Immature natural killer cell (primary cell): ENCODE measurements at regions not wholly inside any gene's neighbourhood (a gene's known extent, or its start where the extent isn't known, plus 50 kb on each side); places are given as distances from the start of the nearest gene placed in this dataset.
"Not testable (repeated sequence)": the region's sequence is repeated elsewhere in the genome, so short reads cannot be mapped to it uniquely, and the experiment has no call there.

ENCODE experiments used
- DNase-seq, 3 donors: peaks; one replicate each; pipeline ENCODE4 v3.0.0; 2022; ENCODE audit warnings: mixed read lengths in 1 of 3
- H3K27ac Mint-ChIP-seq, 6 donors: one replicate each; pipeline ENCODE4 v1.8.0; 2020; ENCODE audit warnings: mixed read lengths in 6 of 6, mild to moderate bottlenecking in 5 of 6, inconsistent platforms in 4 of 6, moderate library complexity in 3 of 6
- H3K27me3 Mint-ChIP-seq, 3 donors: one replicate each; pipeline ENCODE4 v1.8.0; 2020 to 2021; ENCODE audit warnings: low read depth in 3 of 3, mild to moderate bottlenecking in 3 of 3, mixed read lengths in 3 of 3, moderate library complexity in 3 of 3, inconsistent platforms in 1 of 3
- H3K36me3 Mint-ChIP-seq, 3 donors: one replicate each; pipeline ENCODE4 v1.8.0; 2020; ENCODE audit warnings: mixed read lengths in 3 of 3, inconsistent platforms in 2 of 3, mild to moderate bottlenecking in 2 of 3
- H3K4me1 Mint-ChIP-seq, 2 donors: one replicate each; pipeline ENCODE4 v1.8.0; 2020; ENCODE audit warnings: inconsistent platforms in 2 of 2, mild to moderate bottlenecking in 2 of 2, mixed read lengths in 2 of 2, moderate library complexity in 1 of 2
- H3K4me3 Mint-ChIP-seq, 5 donors: one replicate each; pipeline ENCODE4 v1.8.0; 2020; ENCODE audit warnings: mild to moderate bottlenecking in 5 of 5, mixed read lengths in 5 of 5, inconsistent platforms in 3 of 5, moderate library complexity in 3 of 5
- H3K9me3 Mint-ChIP-seq, 6 donors: one replicate each; pipeline ENCODE4 v1.8.0; 2020; ENCODE audit warnings: mild to moderate bottlenecking in 6 of 6, mixed read lengths in 6 of 6, inconsistent platforms in 4 of 6, moderate library complexity in 3 of 6

DNA sequence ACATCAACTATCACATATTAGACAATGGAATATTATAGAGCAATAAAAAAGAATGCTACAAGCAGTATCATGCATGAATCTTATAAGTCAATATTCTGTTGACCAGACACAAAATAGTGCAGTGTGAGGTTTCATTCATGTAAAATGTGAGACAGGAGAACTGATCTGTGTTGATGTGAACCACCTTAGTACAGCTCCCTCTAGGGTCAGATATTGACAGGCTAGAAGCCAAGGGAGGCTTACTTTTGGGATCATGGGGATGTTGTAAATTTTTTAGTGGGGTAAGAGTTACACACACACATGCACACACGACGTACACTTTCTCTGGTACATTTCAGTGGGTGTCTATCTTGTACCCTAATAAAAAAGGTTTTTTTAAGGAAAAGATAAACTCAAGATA is 231.6 kb upstream of the FOXK1 start:
- Mint-ChIP-seq H3K4me1 (no peaks in the 10 kb centered on the region), H3K36me3 (no peaks in the 10 kb centered on the region), H3K27ac (no peak overlapping the region), H3K27me3 (peaks cover 2 to 3% (median 3%) of the 10 kb centered on the region in 3 donors), H3K9me3 (peaks cover 0 to 2% (median 0%) of the 10 kb centered on the region in 6 donors), H3K4me3 (no peak overlapping the region)
- no peak for DNase-seq

DNA sequence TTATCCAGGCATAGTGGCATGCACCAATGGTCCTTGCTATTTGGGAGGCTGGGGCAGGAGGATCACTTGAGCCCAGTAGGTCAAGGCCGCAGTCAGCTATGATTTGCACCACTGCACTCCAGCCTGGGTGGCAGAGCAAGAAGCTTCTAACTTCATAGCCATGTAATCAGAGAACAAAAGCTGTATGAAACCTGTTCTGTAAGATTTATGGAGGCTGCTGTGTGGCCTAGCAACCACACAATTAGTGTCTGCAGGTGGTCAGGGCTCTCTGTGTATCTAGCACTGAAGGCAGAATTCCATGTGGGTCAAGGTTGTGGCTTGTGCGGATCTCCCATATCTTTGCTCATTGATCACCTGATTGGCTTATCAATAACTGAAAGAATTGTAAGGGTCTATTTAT is 221.5 kb upstream of the FOXK1 start:
- Mint-ChIP-seq H3K4me3 (no peak overlapping the region), H3K27me3 (peaks cover 0 to 6% (median 4%) of the 10 kb centered on the region in 3 donors), H3K4me1 (no peaks in the 10 kb centered on the region), H3K36me3 (no peaks in the 10 kb centered on the region), H3K27ac (no peak overlapping the region), H3K9me3 (no peaks in the 10 kb centered on the region)
- no peak for DNase-seq

DNA sequence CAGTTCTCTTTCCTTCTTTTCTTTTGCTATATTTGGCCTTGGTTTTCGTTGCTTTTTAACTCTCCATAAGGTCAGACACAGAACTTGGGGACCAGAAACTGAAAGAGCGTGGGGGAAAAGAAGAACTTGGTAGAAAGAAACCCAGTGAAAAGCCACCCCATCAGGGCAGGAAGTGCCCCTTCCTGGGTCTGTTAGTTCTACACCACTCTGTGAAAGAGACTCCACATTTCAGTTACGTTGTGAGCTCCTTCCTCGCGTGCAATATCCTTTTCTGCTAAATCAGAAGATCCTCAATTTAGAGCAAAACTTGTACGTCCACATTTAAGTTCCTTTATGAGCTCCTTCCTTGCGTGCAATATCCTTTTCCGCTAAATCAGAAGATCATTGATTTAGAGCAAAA is 220.6 kb upstream of the FOXK1 start:
- no peaks in the 10 kb centered on the region for H3K36me3 Mint-ChIP-seq
- no peaks in the 10 kb centered on the region for H3K4me1 Mint-ChIP-seq
- no peak for DNase-seq
- peaks cover 0 to 7% (median 6%) of the 10 kb centered on the region in 3 donors for H3K27me3 Mint-ChIP-seq
- H3K9me3 Mint-ChIP-seq: no peaks in the 10 kb centered on the region
- H3K4me3 Mint-ChIP-seq: no peak overlapping the region
- no peak overlapping the region for H3K27ac Mint-ChIP-seq

DNA sequence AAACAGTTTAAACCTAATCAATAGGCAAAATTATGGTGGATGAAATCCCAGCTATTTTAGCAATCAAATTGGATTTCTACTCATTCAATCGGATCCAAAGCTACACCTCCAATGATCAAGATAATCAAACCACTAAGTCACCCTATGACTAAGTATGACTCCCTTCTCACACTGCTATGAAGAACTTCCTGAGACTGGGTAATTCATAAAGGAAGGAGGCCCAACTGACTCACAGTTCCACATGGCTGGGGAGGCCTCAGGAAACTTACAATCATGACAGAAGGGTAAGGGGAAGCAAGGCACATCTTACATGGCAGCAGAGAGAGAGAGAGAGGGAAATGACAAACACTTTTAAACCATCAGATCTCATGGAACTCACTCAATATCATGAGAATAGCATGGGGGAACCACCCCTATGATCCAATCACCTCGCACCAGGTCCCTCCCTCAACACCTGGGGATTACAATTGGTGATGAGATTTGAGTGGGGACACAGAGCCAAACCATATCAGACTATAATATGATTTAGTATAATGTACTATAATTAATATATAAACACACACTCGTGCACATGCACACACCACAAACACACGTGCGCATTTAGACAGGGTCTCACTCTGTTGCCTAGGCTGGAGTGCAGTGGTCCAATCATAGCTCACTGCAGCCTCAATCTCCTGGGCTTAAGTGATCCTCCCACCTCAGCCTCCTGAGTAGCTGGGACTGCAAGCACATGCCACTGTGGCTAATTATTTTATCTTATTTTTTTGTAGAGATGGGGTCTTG is 213.6 kb upstream of the FOXK1 start:
- H3K4me3 Mint-ChIP-seq: no peak overlapping the region
- DNase-seq: no peak
- no peaks in the 10 kb centered on the region for H3K4me1 Mint-ChIP-seq
- H3K27me3 Mint-ChIP-seq: peaks cover 0 to 8% (median 8%) of the 10 kb centered on the region in 3 donors
- H3K36me3 Mint-ChIP-seq: no peaks in the 10 kb centered on the region
- no peak overlapping the region for H3K27ac Mint-ChIP-seq
- H3K9me3 Mint-ChIP-seq: no peaks in the 10 kb centered on the region

DNA sequence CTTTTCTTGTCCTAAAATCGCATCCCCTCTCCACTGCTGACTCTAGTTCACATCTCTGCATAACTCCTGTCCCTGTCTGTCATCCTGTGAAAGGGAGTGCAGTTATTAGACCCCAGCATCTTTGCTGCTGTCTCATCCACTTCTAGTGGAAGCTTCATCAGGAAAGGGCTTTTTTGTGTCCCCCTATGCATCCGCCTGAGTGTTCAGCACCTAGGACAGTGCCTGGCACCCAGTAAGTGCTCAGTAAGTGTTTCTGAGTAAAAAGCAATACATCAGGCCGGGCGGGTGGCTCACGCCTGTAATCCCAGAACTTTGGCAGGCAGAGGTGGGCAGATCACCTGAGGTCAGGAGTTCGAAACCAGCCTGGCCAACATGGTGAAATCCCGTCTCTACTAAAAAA is 211.8 kb upstream of the FOXK1 start:
- no peaks in the 10 kb centered on the region for H3K4me1 Mint-ChIP-seq
- no peaks in the 10 kb centered on the region for H3K9me3 Mint-ChIP-seq
- peaks cover 0 to 8% (median 5%) of the 10 kb centered on the region in 3 donors for H3K27me3 Mint-ChIP-seq
- H3K36me3 Mint-ChIP-seq: no peaks in the 10 kb centered on the region
- DNase-seq: no peak
- no peak overlapping the region for H3K4me3 Mint-ChIP-seq
- no peak overlapping the region for H3K27ac Mint-ChIP-seq

DNA sequence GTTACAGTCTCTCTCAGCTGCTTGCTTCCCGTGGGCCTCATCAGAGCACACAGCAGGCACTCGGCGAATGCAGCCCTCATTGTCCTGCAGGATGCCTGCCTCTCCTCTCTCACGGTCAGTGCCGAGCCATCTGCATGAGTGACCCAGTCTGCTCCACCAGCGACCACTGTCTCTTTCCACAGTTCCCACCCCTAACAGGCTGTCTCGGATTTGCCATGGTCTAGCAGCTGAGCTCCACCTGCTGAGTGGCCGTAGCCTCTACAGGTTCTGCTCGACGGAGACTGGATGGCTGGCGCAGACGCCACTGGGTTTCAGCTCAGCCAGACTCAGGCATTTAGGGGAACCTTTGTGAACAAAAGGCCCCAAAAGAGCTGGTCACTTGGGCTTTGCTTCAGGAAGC is 209.4 kb upstream of the FOXK1 start:
- no peak for DNase-seq
- Mint-ChIP-seq H3K4me3 (no peak overlapping the region), H3K27ac (no peak overlapping the region), H3K36me3 (no peaks in the 10 kb centered on the region), H3K4me1 (no peaks in the 10 kb centered on the region), H3K27me3 (peaks cover 2 to 7% (median 5%) of the 10 kb centered on the region in 3 donors), H3K9me3 (no peaks in the 10 kb centered on the region)

DNA sequence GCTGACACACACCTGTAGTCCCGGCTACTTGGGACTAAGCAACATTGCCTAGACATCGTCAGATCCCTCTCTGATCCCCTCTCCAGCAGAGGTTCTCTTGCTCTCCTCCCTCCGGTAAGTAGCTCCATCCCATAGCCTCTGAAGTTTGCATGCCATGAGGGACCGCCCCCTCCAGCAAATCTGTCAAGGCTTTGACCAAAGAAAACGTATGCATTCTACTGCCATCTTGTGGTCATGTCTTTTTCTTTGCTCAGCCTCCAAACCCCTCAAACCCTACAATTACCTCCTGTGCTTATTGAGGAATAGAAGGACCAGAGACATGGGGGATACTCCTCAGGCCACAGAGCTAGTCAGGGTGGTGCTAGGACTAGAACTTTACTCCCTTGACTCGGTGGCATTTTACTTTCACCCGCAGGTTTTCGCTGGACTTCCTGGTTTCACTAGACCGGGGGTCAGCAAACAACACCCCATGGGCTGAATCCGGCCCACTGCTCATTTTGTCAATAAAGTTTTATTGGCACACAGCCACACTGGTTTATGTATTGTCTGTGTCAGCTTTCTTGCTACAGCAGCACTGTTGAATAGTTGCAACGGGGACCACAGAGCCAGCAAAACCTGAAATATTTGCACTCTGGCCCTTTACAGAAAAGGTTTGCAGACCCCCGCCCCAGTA is 202.6 kb upstream of the FOXK1 start:
- H3K36me3 Mint-ChIP-seq: peaks cover 0 to 3% (median 0%) of the 10 kb centered on the region in 3 donors
- no peaks in the 10 kb centered on the region for H3K4me1 Mint-ChIP-seq
- no peak overlapping the region for H3K27ac Mint-ChIP-seq
- peaks cover 0 to 22% (median 4%) of the 10 kb centered on the region in 6 donors for H3K9me3 Mint-ChIP-seq
- peaks cover 0 to 4% (median 2%) of the 10 kb centered on the region in 3 donors for H3K27me3 Mint-ChIP-seq
- no peak for DNase-seq
- no peak overlapping the region for H3K4me3 Mint-ChIP-seq

DNA sequence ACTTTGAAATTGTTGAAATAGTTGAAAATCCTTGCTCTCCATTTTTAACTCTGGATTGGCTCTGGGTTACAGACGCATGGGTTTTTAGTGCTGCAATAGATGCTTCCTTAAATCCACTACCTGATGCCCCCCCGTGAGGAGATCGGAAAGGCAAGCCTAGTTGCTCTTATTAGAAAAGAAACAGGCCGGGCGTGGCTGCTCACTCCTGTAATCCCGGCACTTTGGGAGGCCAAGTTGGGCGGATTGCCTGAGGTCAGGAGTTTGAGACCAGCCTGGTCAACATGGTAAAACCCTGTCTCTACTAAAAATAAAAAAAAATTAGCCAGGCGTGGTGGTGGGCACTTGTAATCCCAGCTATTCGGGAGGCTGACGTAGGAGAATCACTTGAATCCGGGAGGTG is 202.0 kb upstream of the FOXK1 start:
- not testable (repeated sequence) for H3K4me3 Mint-ChIP-seq, H3K4me1 Mint-ChIP-seq, H3K27me3 Mint-ChIP-seq, DNase-seq, H3K36me3 Mint-ChIP-seq, H3K27ac Mint-ChIP-seq
- peaks cover 0 to 22% (median 4%) of the 10 kb centered on the region in 6 donors for H3K9me3 Mint-ChIP-seq

DNA sequence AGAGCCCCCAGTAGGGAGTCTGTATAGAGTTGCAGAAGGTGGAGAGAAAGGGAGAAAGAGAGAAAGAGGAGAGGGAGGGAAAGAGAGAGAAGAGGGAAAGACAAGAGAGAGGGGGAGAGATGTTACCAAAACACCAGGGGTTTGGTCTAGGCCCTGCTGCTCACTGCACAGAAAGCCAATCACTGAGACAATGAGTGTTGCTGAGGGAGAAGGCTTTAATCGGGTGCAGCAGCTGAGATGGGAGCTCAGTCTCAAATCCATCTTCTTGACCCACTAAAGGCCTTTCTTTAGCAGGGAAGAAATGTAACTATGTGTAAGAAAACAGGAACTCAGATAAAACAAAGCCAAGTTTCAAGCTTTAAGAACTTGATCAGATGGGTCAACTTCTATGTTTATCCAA is 198.2 kb upstream of the FOXK1 start:
- H3K4me1 Mint-ChIP-seq: no peaks in the 10 kb centered on the region
- H3K27ac Mint-ChIP-seq: no peak overlapping the region
- peaks cover 0 to 6% (median 4%) of the 10 kb centered on the region in 3 donors for H3K27me3 Mint-ChIP-seq
- H3K36me3 Mint-ChIP-seq: peaks cover 0 to 3% (median 0%) of the 10 kb centered on the region in 3 donors
- no peak for DNase-seq
- no peak overlapping the region for H3K4me3 Mint-ChIP-seq
- H3K9me3 Mint-ChIP-seq: peaks cover 0 to 22% (median 4%) of the 10 kb centered on the region in 6 donors

DNA sequence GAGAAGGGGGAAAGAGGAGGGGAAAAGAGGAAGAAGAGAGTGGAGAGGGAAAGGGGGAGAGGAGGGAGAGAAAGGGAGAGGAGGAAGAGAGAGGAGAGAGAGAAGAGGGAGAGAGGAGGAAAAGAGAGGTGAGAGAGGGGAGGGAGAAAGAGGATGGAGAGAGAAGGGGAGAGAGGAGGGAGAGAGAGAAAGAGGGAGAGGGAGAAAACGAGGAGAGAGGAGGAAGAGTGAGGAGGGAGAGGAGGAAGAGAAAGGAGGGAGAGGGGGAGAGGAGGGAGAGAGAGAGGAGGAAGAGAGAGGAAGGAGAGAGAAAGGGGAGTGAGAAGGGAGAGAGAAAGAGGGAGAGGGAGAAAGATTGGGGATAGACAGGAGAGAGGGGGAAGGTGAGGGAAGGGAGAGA is 197.6 kb upstream of the FOXK1 start:
- Mint-ChIP-seq H3K27me3 (peaks cover 0 to 6% (median 4%) of the 10 kb centered on the region in 3 donors), H3K36me3 (peaks cover 0 to 3% (median 0%) of the 10 kb centered on the region in 3 donors), H3K4me3 (no peak overlapping the region), H3K9me3 (peaks cover 0 to 22% (median 4%) of the 10 kb centered on the region in 6 donors), H3K4me1 (no peaks in the 10 kb centered on the region), H3K27ac (no peak overlapping the region)
- DNase-seq: no peak

DNA sequence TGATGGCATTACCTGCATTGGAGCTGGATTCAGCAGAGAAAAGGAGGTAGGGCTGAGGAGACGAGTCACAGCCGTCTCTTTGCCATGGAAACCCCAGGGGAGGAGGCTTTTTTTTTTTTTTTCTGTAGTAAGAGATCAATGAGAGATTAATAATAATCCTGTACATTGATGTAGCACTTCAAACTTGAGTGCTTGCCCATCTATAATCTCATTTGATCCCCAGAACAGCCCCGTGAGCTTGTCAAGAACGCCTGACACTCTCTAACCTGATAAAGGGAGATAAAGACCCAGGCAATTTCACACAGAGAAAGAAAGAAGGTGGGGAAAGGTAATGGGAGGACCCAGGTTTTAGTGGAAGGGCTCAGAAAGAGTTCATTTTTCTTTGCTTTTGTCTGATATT is 195.2 kb upstream of the FOXK1 start:
- no peaks in the 10 kb centered on the region for H3K36me3 Mint-ChIP-seq
- no peaks in the 10 kb centered on the region for H3K4me1 Mint-ChIP-seq
- no peak for DNase-seq
- H3K9me3 Mint-ChIP-seq: peaks cover 0 to 11% (median 4%) of the 10 kb centered on the region in 6 donors
- H3K27ac Mint-ChIP-seq: no peak overlapping the region
- no peak overlapping the region for H3K4me3 Mint-ChIP-seq
- peaks cover 4 to 8% (median 8%) of the 10 kb centered on the region in 3 donors for H3K27me3 Mint-ChIP-seq

DNA sequence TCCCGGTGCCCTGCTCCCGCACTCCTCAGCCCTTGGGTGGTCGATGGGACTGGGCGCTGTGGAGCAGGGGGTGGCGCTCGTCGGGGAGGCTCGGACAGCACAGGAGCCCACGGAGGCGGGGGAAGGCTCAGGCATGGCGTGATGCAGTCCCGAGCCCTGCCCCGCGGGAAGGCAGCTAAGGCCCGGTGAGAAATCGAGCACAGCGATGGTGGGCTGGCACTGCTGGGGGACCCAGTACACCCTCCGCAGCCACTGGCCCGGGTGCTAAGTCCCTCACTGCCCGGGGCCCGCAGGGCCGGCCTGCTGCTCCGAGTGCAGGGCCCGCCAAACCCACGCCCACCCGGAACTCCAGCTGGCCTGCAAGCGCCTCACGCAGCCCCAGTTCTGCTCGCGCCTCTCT is 185.2 kb upstream of the FOXK1 start:
- H3K4me3 Mint-ChIP-seq: not testable (repeated sequence)

DNA sequence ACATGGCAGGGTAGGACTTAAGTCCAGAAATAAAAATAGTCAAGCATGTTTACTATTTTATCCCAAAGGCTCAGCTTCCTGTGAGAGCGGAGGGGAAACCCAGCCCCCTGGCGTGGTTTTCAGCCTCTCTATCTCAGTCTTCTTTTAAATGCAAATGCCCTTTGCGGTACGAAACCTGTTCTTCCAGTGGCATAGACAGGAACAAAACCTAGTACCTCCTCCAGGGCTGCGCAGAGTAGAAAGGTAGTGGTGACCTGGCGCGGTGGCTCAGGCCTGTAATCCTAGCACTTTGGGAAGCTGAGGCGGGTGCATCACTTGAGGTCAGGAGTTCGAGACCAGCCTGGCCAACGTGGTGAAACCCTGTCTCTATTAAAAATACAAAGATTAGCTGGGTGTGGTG is 181.3 kb upstream of the FOXK1 start:
- no peak overlapping the region for H3K27ac Mint-ChIP-seq
- peaks cover 0 to 8% (median 3%) of the 10 kb centered on the region in 3 donors for H3K27me3 Mint-ChIP-seq
- no peaks in the 10 kb centered on the region for H3K4me1 Mint-ChIP-seq
- peaks cover 0 to 5% (median 1%) of the 10 kb centered on the region in 6 donors for H3K9me3 Mint-ChIP-seq
- no peak for DNase-seq
- H3K36me3 Mint-ChIP-seq: peaks cover 0 to 4% (median 4%) of the 10 kb centered on the region in 3 donors
- H3K4me3 Mint-ChIP-seq: no peak overlapping the region

More for the DNA sequence above, 185.2 kb upstream of the FOXK1 start:
- H3K9me3 Mint-ChIP-seq, H3K27me3 Mint-ChIP-seq, H3K27ac Mint-ChIP-seq, H3K36me3 Mint-ChIP-seq, DNase-seq, H3K4me1 Mint-ChIP-seq: not testable (repeated sequence)

DNA sequence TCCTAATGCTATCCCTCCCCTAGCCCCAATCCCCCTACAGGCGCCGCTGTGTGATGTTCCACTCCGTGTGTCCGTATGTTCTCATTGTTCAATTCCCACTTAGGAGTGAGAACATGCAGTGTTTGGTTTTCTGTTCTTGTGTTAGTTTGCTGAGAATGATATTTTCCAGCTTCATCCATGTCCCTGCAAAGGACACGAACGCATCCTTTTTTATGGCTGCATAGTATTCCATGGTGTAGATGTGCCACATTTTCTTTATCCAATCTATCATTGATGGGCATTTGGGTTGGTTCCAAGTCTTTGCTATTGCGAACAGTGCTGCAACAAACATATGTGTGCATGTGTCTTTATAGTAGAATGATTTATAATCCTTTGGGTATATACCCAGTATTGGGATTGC is 174.2 kb upstream of the FOXK1 start:
- not testable (repeated sequence) for H3K36me3 Mint-ChIP-seq, H3K4me1 Mint-ChIP-seq, DNase-seq, H3K9me3 Mint-ChIP-seq, H3K27me3 Mint-ChIP-seq, H3K27ac Mint-ChIP-seq, H3K4me3 Mint-ChIP-seq
